ENCODE measurements at regions not wholly inside any gene's neighbourhood (a gene's known extent, or its start where the extent isn't known, plus 50 kb on each side); places are given as distances from the start of the nearest gene placed in this dataset.

- H4K20me1 ChIP-seq (replicated peaks in 1 of 2; ENCODE audit: control insufficient read depth in 1 of 2, insufficient read depth in 2 of 2, low read length in 2 of 2) = no peaks in the 10 kb centered on the region
- H2BK15ac ChIP-seq (ENCODE audit: low read length) = no peak overlapping the region
- no peak overlapping the region for H3K23ac ChIP-seq (ENCODE audit: insufficient read length)
- no peak overlapping the region for H2AFZ ChIP-seq (ENCODE audit: low read length)
- no peaks in the 10 kb centered on the region for H3K36me3 ChIP-seq (ENCODE audit: control insufficient read depth in 2 of 4, insufficient read depth in 4 of 4, low read length in 3 of 4)
- no peak overlapping the region for H3K4me2 ChIP-seq (ENCODE audit: insufficient read depth in 1 of 2, low read depth in 2 of 2, low read length in 2 of 2)
- H4K91ac ChIP-seq (replicated peaks; ENCODE audit: insufficient read length, low read length) = no peak overlapping the region
- H2BK12ac ChIP-seq (ENCODE audit: low read depth, low read length) = no peak overlapping the region
- no peak overlapping the region for H4K5ac ChIP-seq (ENCODE audit: insufficient read length, low read depth, low read length)
- H2BK5ac ChIP-seq (ENCODE audit: low read depth, low read length) = no peak overlapping the region
- no peak overlapping the region for H3K4me3 ChIP-seq (ENCODE audit: extremely low read depth in 1 of 4, insufficient read depth in 2 of 4, low read depth in 3 of 4, low read length in 4 of 4)
- no peak overlapping the region for H2BK120ac ChIP-seq (replicated peaks; ENCODE audit: low read depth, low read length)
- CTCF ChIA-PET (ENCODE audit: partially characterized antibody) = no interaction called here
- FAIRE-seq (no peak), DNase-seq (ENCODE audit: low read depth in 1 of 2, low spot score in 2 of 2) (no peak)
- H3K9ac ChIP-seq (replicated peaks in 1 of 4; ENCODE audit: extremely low read depth in 1 of 4, low read depth in 3 of 4, low read length in 3 of 4) = no peak overlapping the region
- POLR2A ChIA-PET (ENCODE audit: partially characterized antibody) = no interaction called here
- H4K8ac ChIP-seq (ENCODE audit: extremely low read depth, insufficient read depth, low read length) = no peak overlapping the region
- no peaks in the 10 kb centered on the region for H3K79me1 ChIP-seq (ENCODE audit: low read depth, low read length)
- no peak overlapping the region for H3K4ac ChIP-seq (replicated peaks; ENCODE audit: insufficient read length, low read depth, low read length)
- H3K14ac ChIP-seq (ENCODE audit: insufficient read length) = no peak overlapping the region
- no peaks in the 10 kb centered on the region for H3K79me2 ChIP-seq (ENCODE audit: control insufficient read depth in 1 of 2, insufficient read depth in 2 of 2, low read length in 2 of 2)
- no peaks in the 10 kb centered on the region for H3K9me3 ChIP-seq (ENCODE audit: insufficient read depth in 2 of 2, low read depth in 1 of 2, low read length in 1 of 2)
- no peaks in the 10 kb centered on the region for H3K23me2 ChIP-seq (ENCODE audit: low read depth, low read length)
- no peak overlapping the region for H2BK20ac ChIP-seq (ENCODE audit: low read length)
- H3K27ac ChIP-seq (ENCODE audit: low read depth, low read length) = no peak overlapping the region
- H3K56ac ChIP-seq (replicated peaks; ENCODE audit: insufficient read length, low read depth, low read length) = no peak overlapping the region
- 90% methylated on average over 10 of the region's 10 CpGs; no CpG with 5 or more reads in 1 of the 2 experiments for WGBS, 2 experiments (ENCODE audit: extremely low coverage in 1 of 2, insufficient coverage in 1 of 2, insufficient read length in 1 of 2, insufficient replicate concordance in 2 of 2, low coverage in 1 of 2, low lambda C conversion rate in 2 of 2, missing lambda C conversion rate in 1 of 2)
- TF ChIP-seq CBX5 (IDR thresholded peaks at IDR 0.05; ENCODE audit: low read depth, low read length) (no peak), CREB1 (IDR thresholded peaks at IDR 0.05) (no peak)
- H3K4me1 ChIP-seq (replicated peaks in 1 of 4; ENCODE audit: control insufficient read depth in 3 of 4, insufficient read depth in 4 of 4, low read length in 3 of 4) = no peaks in the 10 kb centered on the region
- H3K18ac ChIP-seq (ENCODE audit: extremely low read depth, low read length) = no peak overlapping the region
- H3K27me3 ChIP-seq (replicated peaks in 1 of 4; ENCODE audit: control insufficient read depth in 3 of 4, extremely low read depth in 1 of 4, insufficient read depth in 3 of 4, low read length in 3 of 4) = no peaks in the 10 kb centered on the region
- H2AK5ac ChIP-seq (ENCODE audit: low read depth, low read length) = no peak overlapping the region
These were observed 422.3 kb downstream of the TMEM114 start for GRCh38 chr16:8168016-8168415.
